ENCODE measurements at regions not wholly inside any gene's neighbourhood (a gene's known extent, or its start where the extent isn't known, plus 50 kb on each side); places are given as distances from the start of the nearest gene placed in this dataset.

DNA sequence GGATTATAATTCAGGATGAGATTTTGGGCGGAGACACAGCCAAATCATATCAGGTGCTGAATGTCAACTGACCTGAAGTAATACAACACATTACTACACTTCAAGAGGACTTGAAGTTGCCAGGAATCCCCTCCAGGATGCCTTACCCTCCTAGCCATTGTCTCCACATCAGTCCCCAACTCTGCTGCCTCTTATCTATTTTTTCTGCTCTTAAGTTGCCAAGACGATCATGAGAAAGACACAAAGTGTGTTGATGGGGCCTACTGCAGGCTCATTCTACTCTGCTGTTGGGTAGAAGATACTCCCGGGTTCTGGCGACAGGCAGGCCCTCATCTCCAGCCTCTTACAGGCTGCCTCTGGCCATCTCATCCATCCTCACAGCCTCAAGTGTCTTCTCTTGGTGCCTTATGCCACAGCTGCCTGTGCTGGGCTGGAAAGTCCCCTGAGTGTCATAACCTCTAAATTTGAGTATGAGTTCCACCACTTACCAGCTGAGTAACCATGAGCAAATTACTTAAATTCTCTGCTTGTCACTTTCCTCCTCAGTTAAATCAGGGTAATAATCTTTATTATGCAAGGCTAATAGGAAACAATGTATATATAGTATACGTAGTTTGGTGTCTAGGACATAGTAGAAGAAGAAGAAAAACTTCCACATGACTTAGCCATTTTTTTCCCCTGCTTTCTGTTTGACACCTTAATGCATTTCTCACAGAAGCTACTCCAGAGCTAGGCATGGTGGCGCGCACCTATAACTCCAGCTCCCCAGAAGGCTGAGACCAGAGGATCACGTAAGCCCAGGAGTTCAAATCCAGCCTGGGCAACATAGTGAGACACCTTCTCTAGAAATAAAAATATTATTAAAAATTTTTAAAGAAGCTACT is 73.0 kb upstream of the SNX2 start:
- TF ChIP-seq POLR2A (IDR thresholded peaks at IDR 0.05; ENCODE audit: low read length) (no peak), GATA1 (IDR thresholded peaks at IDR 0.05; ENCODE audit: low read depth, low read length) (no peak)

Data from erythroblast (primary cell).